PC-9 (cell line): ENCODE measurements at regions not wholly inside any gene's neighbourhood (a gene's known extent, or its start where the extent isn't known, plus 50 kb on each side); places are given as distances from the start of the nearest gene placed in this dataset.

Source experiments
- BruUV-seq: library from RNA; stranded (reverse); fragments of 400-500 nt; replicated peaks from 2 replicates; lab custom pipeline; 2021; lab: Mats Ljungman, UMichigan
- CTCF ChIA-PET: fragments of 300-600 bp; sonication (Branson Sonifier 250); formaldehyde crosslinking; loops from one replicate; lab custom pipeline; 2022; ENCODE audit warnings: antibody characterized with exemption; lab: Charles Lee
- POLR2A ChIA-PET: fragments of 300-600 bp; sonication (Branson Sonifier 250); formaldehyde crosslinking; loops from one replicate; lab custom pipeline; 2022; ENCODE audit warnings: antibody characterized with exemption; ENCODE audit not compliant: unreplicated experiment; lab: Charles Lee
- DNase-seq, 2 experiments: peaks; one replicate each; pipeline versions ENCODE4 v3.0.0 to v3.0.0-alpha.2; 2015 to 2022; ENCODE audit warnings: mixed read lengths in 1 of 2
- H2AFZ ChIP-seq: fragments of 200-600 bp; sonication (generic); 2 replicates; pipeline ENCODE4 v1.8.1; 2017; ENCODE audit warnings: antibody characterized with exemption
- H3F3A ChIP-seq: fragments of 200-600 bp; sonication (generic); 2 replicates; pipeline ENCODE4 v1.8.1; 2017; ENCODE audit warnings: antibody characterized with exemption, mild to moderate bottlenecking, low read depth; ENCODE audit not compliant: insufficient read depth
- H3K27ac ChIP-seq: fragments of 200-600 bp; sonication (generic); 2 replicates; pipeline ENCODE4 v1.6.1; 2016; ENCODE audit warnings: mixed run types
- H3K27me3 ChIP-seq: fragments of 200-600 bp; sonication (generic); 2 replicates; pipeline ENCODE4 v1.6.1; 2016; ENCODE audit warnings: low read depth, mixed run types; ENCODE audit not compliant: insufficient read depth
- H3K36me3 ChIP-seq: fragments of 200-600 bp; sonication (generic); 2 replicates; pipeline ENCODE4 v1.6.1; 2016; ENCODE audit warnings: low read depth, mixed run types
- H3K4me1 ChIP-seq: fragments of 200-600 bp; sonication (generic); replicated peaks from 2 replicates; pipeline ENCODE4 v1.6.1; 2016; ENCODE audit warnings: mixed run types; ENCODE audit not compliant: insufficient read depth
- H3K4me2 ChIP-seq: fragments of 200-600 bp; sonication (generic); 2 replicates; pipeline ENCODE4 v1.6.1; 2017; ENCODE audit warnings: mixed run types
- H3K4me3 ChIP-seq: fragments of 200-600 bp; sonication (generic); 2 replicates; pipeline ENCODE4 v1.6.1; 2016; ENCODE audit warnings: mixed run types
- H3K79me2 ChIP-seq: fragments of 200-600 bp; sonication (generic); 2 replicates; pipeline ENCODE4 v1.6.1; 2017; ENCODE audit warnings: low read depth, mixed run types
- H3K9me2 ChIP-seq: fragments of 200-600 bp; sonication (generic); 2 replicates; pipeline ENCODE4 v1.8.1; 2017; ENCODE audit warnings: mild to moderate bottlenecking; ENCODE audit not compliant: insufficient read depth
- H3K9me3 ChIP-seq: fragments of 200-600 bp; sonication (generic); 2 replicates; pipeline ENCODE4 v1.8.1; 2016; ENCODE audit warnings: low read depth; ENCODE audit not compliant: insufficient read depth
- H4K20me1 ChIP-seq: fragments of 200-600 bp; sonication (generic); 2 replicates; pipeline ENCODE4 v1.8.1; 2017; ENCODE audit not compliant: insufficient read depth
- CTCF ChIP-seq: fragments of 200-600 bp; sonication (generic); conservative IDR thresholded peaks from 2 replicates; pipeline ENCODE4 v1.6.1; 2017; ENCODE audit warnings: mixed run types, antibody characterized with exemption, mild to moderate bottlenecking, moderate library complexity
- EZH2 ChIP-seq: fragments of 200-600 bp; sonication (generic); IDR thresholded peaks from 2 replicates; pipeline ENCODE4 v1.8.0; 2017; ENCODE audit warnings: antibody characterized with exemption, low read depth
- intact Hi-C: fragments of 100-400 bp; cut with micrococcal nuclease; formaldehyde crosslinking; loops from one replicate; pipeline ENCODE4 v1.10.0; 2022; ENCODE audit not compliant: unreplicated experiment

- H3K4me2 ChIP-seq: no peak overlapping the region
- H3K27me3 ChIP-seq: no peaks in the 10 kb centered on the region
- no peaks in the 10 kb centered on the region for H3F3A ChIP-seq
- CTCF ChIA-PET: no interaction called here
- no peaks in the 10 kb centered on the region for H3K79me2 ChIP-seq
- no TSS peak for BruUV-seq
- TF ChIP-seq EZH2: no peak
- no peak for TF ChIP-seq CTCF
- POLR2A ChIA-PET: no interaction called here
- H2AFZ ChIP-seq: no peak overlapping the region
- H3K9me2 ChIP-seq: no peaks in the 10 kb centered on the region
- no peaks in the 10 kb centered on the region for H3K36me3 ChIP-seq
- no peaks in the 10 kb centered on the region for H3K9me3 ChIP-seq
- no peaks in the 10 kb centered on the region for H4K20me1 ChIP-seq
- no peak for DNase-seq
- intact Hi-C loops: no loop called here
- H3K4me3 ChIP-seq: no peak overlapping the region
- H3K4me1 ChIP-seq: no peaks in the 10 kb centered on the region
- H3K27ac ChIP-seq: no peak overlapping the region
These were observed 1378.1 kb downstream of the DSC3 start for GRCh38 chr18:29664278-29665036.

GRCh38 chr18:29661924-29662323, 1380.6 kb downstream of the DSC3 start:
- BruUV-seq: no TSS peak
- TF ChIP-seq EZH2 (no peak), CTCF (no peak)
- no peaks in the 10 kb centered on the region for H3K4me1 ChIP-seq
- POLR2A ChIA-PET: no interaction called here
- H3K27me3 ChIP-seq: no peaks in the 10 kb centered on the region
- CTCF ChIA-PET: interaction anchor here (0.5 kb wide), 1 partner anchor 125 kb away, joined by 3 read pairs; no protein-coding TSS in a partner anchor
- no peak overlapping the region for H3K4me3 ChIP-seq
- DNase-seq: no peak
- no peaks in the 10 kb centered on the region for H3K79me2 ChIP-seq
- H3K9me2 ChIP-seq: no peaks in the 10 kb centered on the region
- no peaks in the 10 kb centered on the region for H3K9me3 ChIP-seq
- H4K20me1 ChIP-seq: no peaks in the 10 kb centered on the region
- H3F3A ChIP-seq: no peaks in the 10 kb centered on the region
- intact Hi-C loops: no loop called here
- H2AFZ ChIP-seq: no peak overlapping the region
- no peak overlapping the region for H3K27ac ChIP-seq
- no peaks in the 10 kb centered on the region for H3K36me3 ChIP-seq
- no peak overlapping the region for H3K4me2 ChIP-seq

- intact Hi-C loops: no loop called here
- Histone ChIP-seq H3K4me2 (no peak overlapping the region), H3K27ac (no peak overlapping the region), H3K79me2 (no peaks in the 10 kb centered on the region), H4K20me1 (no peaks in the 10 kb centered on the region), H3K9me2 (no peaks in the 10 kb centered on the region), H3F3A (no peaks in the 10 kb centered on the region), H2AFZ (no peak overlapping the region), H3K4me1 (no peaks in the 10 kb centered on the region), H3K27me3 (no peaks in the 10 kb centered on the region), H3K9me3 (no peaks in the 10 kb centered on the region), H3K36me3 (no peaks in the 10 kb centered on the region), H3K4me3 (no peak overlapping the region)
- POLR2A ChIA-PET: no interaction called here
- TF ChIP-seq CTCF (no peak), EZH2 (no peak)
- no peak for DNase-seq
- BruUV-seq: no TSS peak
- CTCF ChIA-PET: no interaction called here
These were observed 1381.8 kb downstream of the DSC3 start for GRCh38 chr18:29660777-29661176.
